Right ventricle myocardium superior (tissue), 1 donor: ENCODE measurements at regions not wholly inside any gene's neighbourhood (a gene's known extent, or its start where the extent isn't known, plus 50 kb on each side); places are given as distances from the start of the nearest gene placed in this dataset.

Source experiments
- ATAC-seq: fragments of 200-7000 bp; cut with Tn5 transposase; one replicate; pipeline ENCODE4 v1.9.1; 2020; ENCODE audit warnings: mild to moderate bottlenecking; ENCODE audit not compliant: poor library complexity
- DNase-seq: peaks from one replicate; pipeline ENCODE4 v3.0.0-alpha.2; 2020
- intact Hi-C: fragments of 100-400 bp; cut with DNase I; formaldehyde crosslinking; loops from one replicate; pipeline ENCODE4 v1.11.2; 2022
- donor health status: DM: no; HTN: yes; CAD: no; lungs with severe emphysema.

DNA sequence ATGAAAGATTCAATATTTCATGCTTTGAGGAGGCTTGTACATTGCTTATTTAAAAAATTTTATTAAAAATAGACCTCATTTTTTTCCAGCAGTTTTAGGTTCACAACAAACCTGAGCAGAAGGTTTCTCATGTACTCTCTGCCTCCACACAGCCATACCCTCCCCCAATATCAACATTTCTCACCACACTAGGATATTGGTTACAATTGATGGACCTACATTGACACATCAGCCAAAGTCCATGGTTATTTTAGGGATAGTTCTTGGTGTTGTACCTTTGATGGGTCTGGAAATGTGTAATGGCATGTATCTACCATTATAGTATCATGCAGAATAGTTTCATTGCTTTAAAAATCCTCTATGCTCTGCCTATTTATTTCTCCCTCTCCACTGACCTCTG is 611.0 kb downstream of the KCTD8 start:
- no peak for DNase-seq
- ATAC-seq = no peak
- intact Hi-C loops = no loop called here

- no peak for DNase-seq
- no peak for ATAC-seq
- intact Hi-C loops = no loop called here
Measured at GRCh38 chr4:43842594-43842993, 606.0 kb downstream of the KCTD8 start.

DNA sequence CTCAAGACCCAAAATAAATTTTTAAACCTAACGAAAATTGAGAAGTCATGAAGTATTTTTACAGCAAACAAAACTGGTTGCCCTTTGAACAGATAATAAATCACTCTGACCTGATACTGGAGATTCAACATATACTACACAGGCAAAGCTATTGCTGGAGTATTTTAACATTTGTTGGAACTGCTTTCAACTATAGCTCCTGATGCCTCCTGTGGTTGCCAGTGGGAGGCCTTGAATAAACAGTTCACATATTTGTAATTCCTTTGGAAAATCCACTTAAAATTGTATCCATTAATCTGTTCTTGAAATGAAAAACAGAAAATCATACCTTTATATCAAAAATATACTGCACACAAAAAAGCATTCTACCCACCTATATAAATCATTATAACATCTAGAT is 605.1 kb downstream of the KCTD8 start:
- intact Hi-C loops = no loop called here
- no peak for ATAC-seq

DNA sequence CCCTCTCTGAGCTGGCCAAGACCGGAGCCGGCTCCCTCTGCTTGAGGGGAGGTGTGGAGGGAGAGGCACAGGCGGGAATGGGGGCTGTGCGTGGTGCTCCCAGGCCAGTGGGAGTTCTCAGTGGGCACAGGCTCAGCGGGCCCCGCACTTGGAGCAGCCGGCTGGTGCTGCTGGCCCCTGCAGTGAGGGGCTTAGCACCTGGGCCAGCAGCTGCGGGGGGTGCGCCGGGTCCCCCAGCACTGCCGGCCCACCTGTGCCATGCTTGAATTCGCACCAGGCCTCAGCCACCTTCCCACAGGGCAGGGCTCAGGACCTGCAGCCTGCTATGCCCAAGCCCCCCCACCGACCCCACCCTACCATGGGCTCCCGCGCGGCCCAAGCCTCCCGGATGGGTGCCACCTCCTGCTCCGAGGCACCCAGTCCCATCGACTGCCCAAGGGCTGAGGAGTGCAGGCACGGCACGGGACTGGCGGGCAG is 602.5 kb downstream of the KCTD8 start:
- ATAC-seq (no peak), DNase-seq (no peak)
- intact Hi-C loops = no loop called here

More for the DNA sequence above, 605.1 kb downstream of the KCTD8 start:
- no peak for DNase-seq

- ATAC-seq (no peak), DNase-seq (no peak)
- intact Hi-C loops = no loop called here
Measured at GRCh38 chr4:43853565-43854264, 594.9 kb downstream of the KCTD8 start.

GRCh38 chr4:43855283-43855682 is 593.3 kb downstream of the KCTD8 start:
- intact Hi-C loops = no loop called here
- ATAC-seq = no peak

DNA sequence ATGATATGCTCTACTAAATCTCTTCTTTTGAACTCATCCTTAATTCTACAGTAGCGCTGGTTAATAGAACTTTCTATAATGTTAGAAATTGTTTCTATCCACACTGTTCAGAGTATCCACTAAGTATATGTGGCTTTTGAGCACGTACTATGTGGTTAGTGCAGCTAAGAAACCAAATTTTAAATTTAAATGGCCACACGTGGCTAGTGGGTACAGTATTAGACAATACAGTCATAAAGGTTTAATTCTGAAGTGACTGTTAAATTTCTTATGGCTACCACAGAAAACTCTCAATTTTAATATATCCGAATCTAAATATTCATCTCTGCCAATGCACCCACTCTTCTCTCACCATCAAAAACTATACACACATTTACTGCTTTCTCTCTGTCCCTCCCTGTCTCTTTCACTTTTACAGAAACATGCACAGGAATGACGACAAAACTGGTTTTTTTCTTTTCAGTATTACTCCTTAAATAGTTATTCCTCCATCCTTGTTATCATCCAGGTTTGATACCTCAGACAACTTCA is 583.9 kb downstream of the KCTD8 start:
- ATAC-seq (no peak), DNase-seq (no peak)
- intact Hi-C loops = no loop called here

More at GRCh38 chr4:43855283-43855682, 593.3 kb downstream of the KCTD8 start:
- no peak for DNase-seq

DNA sequence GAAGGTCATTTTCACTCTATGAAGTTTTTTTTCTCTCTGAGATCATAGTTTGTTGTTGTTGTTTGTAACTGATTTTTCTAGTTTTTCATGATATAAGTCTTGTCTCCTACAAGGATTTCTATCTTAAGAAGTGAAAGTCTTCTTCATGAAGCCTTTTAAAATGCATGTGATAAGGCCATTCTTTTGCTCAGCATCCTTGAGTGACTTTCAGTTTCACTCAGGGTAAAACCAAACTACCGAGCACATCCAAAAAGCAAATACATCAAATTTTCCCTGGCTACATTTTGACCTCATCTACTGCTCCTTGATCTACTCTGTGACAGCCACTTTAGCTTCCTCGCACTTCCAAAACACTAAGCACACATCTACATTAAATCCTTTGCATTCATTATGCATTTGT is 580.7 kb downstream of the KCTD8 start:
- DNase-seq (no peak), ATAC-seq (no peak)
- intact Hi-C loops = no loop called here

GRCh38 chr4:43875655-43876054 is 573.0 kb downstream of the KCTD8 start:
- no peak for ATAC-seq
- intact Hi-C loops = no loop called here
- DNase-seq = no peak

DNA sequence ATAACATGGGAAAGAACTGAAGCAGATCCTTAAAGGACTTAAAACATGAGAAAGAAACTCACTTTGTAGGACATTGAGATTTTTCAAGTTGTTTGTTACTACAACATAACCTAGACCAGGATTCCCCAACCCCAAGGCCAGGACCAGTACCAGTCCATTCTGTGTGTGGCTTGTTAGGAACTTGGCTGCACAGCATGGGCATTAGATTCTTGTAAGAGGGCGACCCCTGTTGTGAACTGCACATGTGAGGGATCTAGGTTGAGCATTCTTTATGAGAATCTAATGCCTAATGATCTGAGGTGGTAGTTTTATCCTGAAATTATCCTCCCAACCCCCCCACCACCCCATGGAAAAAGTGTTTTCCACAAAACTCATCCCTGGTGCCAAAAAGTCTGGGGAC is 566.1 kb downstream of the KCTD8 start:
- DNase-seq = no peak
- intact Hi-C loops = no loop called here
- ATAC-seq = no peak

GRCh38 chr4:43886196-43886595 is 562.4 kb downstream of the KCTD8 start:
- no peak for ATAC-seq
- intact Hi-C loops = no loop called here
- no peak for DNase-seq

GRCh38 chr4:43898836-43899235 is 549.8 kb downstream of the KCTD8 start:
- intact Hi-C loops = no loop called here
- ATAC-seq (no peak), DNase-seq (no peak)

- no peak for DNase-seq
- no peak for ATAC-seq
- intact Hi-C loops = no loop called here
Measured at GRCh38 chr4:43903456-43903855, 545.2 kb downstream of the KCTD8 start.

- no peak for ATAC-seq
- no peak for DNase-seq
- intact Hi-C loops = no loop called here
Measured at GRCh38 chr4:43918377-43918776, 530.2 kb downstream of the KCTD8 start.

DNA sequence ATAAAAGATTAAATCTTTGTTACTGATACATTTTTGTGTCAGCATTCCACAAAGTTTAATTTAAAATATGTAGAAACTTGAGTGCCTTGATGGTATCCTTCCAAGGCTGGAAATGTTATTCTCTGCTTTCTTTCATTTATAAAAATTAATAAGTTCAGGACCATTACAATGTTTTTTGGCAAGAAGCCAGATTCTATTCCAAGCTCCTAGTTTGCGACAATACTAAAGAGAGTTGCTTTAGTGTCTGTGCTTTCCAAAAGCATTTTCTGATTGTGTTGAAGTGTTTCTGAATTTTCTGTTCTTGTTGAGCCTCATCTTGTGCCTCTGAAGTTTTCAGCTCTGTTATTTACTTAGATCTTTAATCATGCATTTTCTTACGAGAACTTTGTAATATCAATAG is 516.2 kb downstream of the KCTD8 start:
- no peak for DNase-seq
- intact Hi-C loops = no loop called here
- no peak for ATAC-seq

DNA sequence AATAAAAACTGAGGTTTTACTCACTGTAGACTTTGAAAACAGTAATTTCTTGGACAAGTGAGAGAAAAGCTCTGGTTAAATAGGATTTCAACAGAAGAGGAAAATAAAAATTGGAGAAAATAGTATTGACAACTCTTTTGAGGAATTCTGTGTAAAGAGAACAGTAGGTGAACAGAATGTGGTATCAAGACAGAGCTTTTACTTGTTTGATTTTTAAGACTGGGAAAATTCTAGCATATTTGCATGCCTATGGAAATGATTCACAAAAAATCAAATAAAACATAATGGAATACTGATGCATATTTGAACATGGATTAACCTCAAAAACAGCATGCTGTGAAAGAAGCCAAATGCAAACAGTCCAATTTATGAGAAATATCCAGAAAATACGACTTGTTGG is 504.6 kb downstream of the KCTD8 start:
- ATAC-seq (no peak), DNase-seq (no peak)
- intact Hi-C loops = no loop called here

DNA sequence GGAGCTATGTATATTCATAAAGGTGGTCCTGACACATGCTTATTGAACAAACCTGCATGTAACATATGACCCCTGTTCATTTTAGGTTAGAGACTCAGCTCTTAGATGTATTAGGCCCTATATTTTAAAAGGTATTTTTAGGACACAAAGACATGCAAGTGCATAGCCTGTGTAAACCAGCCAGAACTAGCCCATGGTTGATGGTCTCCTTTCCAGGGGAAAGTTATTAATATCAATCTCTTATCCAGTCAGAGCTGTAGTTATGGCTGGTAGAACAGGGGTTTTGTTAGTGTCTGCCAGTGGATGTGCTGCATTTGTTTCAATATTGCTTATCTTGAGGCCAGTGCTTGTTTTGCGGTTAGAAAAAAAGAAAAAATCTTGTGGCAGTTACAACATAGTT is 488.6 kb downstream of the KCTD8 start:
- ATAC-seq (no peak), DNase-seq (no peak)
- intact Hi-C loops = no loop called here

GRCh38 chr4:43968011-43968410 is 480.6 kb downstream of the KCTD8 start:
- DNase-seq (no peak), ATAC-seq (no peak)
- intact Hi-C loops = no loop called here

GRCh38 chr4:43983610-43984009 is 465.0 kb downstream of the KCTD8 start:
- DNase-seq (no peak), ATAC-seq (no peak)
- intact Hi-C loops = no loop called here

DNA sequence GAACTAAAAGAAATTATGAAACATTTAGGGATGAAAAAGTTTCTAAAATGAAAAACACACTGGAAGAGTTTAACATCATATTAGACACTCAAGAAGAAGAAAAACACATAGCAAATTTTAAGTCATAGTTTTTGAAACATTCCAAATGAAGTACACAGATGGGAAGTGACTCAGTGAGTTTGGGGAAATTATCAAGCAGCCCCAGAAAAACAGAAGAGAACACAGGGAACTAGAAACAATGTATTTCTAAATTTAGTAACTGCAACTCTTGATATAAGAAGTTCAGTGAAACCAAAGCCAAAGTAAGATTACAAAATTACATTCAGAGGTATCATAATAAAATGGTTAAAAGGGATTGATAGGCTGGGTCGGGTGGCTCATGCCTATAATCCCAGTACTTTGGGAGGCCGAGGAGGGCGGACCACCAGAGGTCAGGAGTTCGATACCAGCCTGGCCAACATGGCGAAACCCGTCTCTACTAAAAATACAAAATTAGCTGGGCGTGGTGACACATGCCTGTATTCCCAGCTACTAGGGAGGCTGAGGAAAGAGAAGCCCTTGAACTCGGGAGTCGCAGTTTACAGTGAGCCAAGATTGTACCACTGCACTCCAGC is 461.2 kb downstream of the KCTD8 start:
- no peak for ATAC-seq
- intact Hi-C loops = no loop called here
- no peak for DNase-seq
